Endothelial cell (in vitro differentiated cells): ENCODE measurements at regions not wholly inside any gene's neighbourhood (a gene's known extent, or its start where the extent isn't known, plus 50 kb on each side); places are given as distances from the start of the nearest gene placed in this dataset.

Experiments used
- DNase-seq: peaks from one replicate; pipeline ENCODE4 v3.0.0; 2021; ENCODE audit warnings: low spot score
- H3K27ac Mint-ChIP-seq: one replicate; pipeline ENCODE4 v1.8.0; 2021; ENCODE audit warnings: mixed read lengths, inconsistent platforms; ENCODE audit not compliant: unreplicated experiment
- H3K27me3 Mint-ChIP-seq: one replicate; pipeline ENCODE4 v1.8.0; 2021; ENCODE audit warnings: mild to moderate bottlenecking, moderate library complexity, mixed read lengths, inconsistent platforms; ENCODE audit not compliant: unreplicated experiment
- H3K36me3 Mint-ChIP-seq: one replicate; pipeline ENCODE4 v1.8.0; 2021; ENCODE audit warnings: mild to moderate bottlenecking, low read depth, mixed read lengths, inconsistent platforms; ENCODE audit not compliant: unreplicated experiment
- H3K4me1 Mint-ChIP-seq: one replicate; pipeline ENCODE4 v1.8.0; 2021; ENCODE audit warnings: mild to moderate bottlenecking, mixed read lengths, inconsistent platforms; ENCODE audit not compliant: unreplicated experiment
- H3K4me3 Mint-ChIP-seq: one replicate; pipeline ENCODE4 v1.8.0; 2021; ENCODE audit warnings: mild to moderate bottlenecking, mixed read lengths, inconsistent platforms; ENCODE audit not compliant: unreplicated experiment
- H3K9me3 Mint-ChIP-seq: one replicate; pipeline ENCODE4 v1.8.0; 2021; ENCODE audit warnings: mixed read lengths, inconsistent platforms; ENCODE audit not compliant: unreplicated experiment
- TF ChIP-seq, protein P1 (sequence below): fragments of 200-600 bp; sonication (generic); IDR thresholded peaks from one replicate; pipeline ENCODE4 v1.5.0; 2021; ENCODE audit warnings: antibody characterized with exemption; ENCODE audit not compliant: unreplicated experiment

DNA sequence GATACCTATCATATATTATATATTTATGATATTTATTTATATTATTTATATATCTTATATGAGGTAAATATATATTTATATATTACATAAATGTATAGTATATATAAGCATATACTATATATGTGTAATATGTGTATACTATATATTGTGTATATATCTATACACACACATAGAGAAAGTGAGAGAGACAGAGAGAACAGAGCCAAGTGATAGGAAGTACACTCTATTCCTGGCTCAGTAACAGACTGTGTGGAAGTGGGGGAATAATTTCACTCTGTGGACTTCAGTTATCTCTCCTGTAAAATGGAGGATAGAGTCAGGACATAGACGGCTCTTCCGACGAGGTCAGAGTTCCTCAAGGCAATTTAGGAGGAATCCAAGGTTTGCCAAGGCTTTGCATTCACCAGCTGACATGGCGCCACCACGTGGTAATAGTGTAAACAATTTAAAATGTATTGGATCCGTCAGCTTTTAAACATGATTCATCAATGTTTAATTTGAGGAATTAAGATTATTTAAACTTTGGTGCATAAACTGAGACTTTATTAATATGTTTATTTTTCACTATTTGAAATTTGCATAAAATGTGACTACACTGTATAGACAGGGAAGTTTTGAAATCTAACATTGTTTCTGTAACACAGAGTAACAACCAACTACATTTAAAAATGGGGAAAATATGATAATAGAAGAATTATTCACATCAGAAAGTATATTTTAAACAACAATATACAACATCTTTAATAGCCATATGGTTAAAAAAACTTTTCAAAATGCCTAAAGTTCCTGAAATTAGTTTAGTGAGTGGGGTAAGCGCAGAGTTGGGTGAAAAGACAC lies 75.4 kb upstream of the TMEM244 start:
- TF ChIP-seq, protein P1, sequence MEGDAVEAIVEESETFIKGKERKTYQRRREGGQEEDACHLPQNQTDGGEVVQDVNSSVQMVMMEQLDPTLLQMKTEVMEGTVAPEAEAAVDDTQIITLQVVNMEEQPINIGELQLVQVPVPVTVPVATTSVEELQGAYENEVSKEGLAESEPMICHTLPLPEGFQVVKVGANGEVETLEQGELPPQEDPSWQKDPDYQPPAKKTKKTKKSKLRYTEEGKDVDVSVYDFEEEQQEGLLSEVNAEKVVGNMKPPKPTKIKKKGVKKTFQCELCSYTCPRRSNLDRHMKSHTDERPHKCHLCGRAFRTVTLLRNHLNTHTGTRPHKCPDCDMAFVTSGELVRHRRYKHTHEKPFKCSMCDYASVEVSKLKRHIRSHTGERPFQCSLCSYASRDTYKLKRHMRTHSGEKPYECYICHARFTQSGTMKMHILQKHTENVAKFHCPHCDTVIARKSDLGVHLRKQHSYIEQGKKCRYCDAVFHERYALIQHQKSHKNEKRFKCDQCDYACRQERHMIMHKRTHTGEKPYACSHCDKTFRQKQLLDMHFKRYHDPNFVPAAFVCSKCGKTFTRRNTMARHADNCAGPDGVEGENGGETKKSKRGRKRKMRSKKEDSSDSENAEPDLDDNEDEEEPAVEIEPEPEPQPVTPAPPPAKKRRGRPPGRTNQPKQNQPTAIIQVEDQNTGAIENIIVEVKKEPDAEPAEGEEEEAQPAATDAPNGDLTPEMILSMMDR = peak; percentile 66
- no peaks in the 10 kb centered on the region for H3K9me3 Mint-ChIP-seq
- peak; percentile 60 for DNase-seq
- no peaks in the 10 kb centered on the region for H3K27me3 Mint-ChIP-seq
- no peak overlapping the region for H3K27ac Mint-ChIP-seq
- no peaks in the 10 kb centered on the region for H3K4me1 Mint-ChIP-seq
- H3K4me3 Mint-ChIP-seq = no peak overlapping the region
- H3K36me3 Mint-ChIP-seq = no peaks in the 10 kb centered on the region

DNA sequence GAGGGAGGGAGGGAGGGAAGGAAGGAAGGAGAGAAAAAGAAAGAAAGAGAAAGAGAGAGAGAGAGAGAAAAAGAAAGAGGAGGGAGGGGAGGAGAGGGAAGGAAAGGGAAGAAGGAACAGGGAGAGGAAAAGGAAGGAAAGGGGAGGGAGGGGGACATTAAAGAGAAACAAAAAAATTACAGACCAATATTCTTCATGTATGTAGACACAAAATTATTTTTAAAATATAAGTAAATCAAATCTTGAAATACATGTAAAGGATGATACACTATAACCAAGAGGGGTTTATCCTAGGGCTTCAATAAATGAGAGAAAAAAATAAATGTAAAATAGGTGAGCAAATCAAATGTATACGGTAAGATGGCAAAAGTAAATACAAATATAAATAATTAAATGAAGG lies 71.2 kb upstream of the TMEM244 start:
- no peaks in the 10 kb centered on the region for H3K27me3 Mint-ChIP-seq
- H3K4me1 Mint-ChIP-seq = no peaks in the 10 kb centered on the region
- H3K9me3 Mint-ChIP-seq = no peaks in the 10 kb centered on the region

DNA sequence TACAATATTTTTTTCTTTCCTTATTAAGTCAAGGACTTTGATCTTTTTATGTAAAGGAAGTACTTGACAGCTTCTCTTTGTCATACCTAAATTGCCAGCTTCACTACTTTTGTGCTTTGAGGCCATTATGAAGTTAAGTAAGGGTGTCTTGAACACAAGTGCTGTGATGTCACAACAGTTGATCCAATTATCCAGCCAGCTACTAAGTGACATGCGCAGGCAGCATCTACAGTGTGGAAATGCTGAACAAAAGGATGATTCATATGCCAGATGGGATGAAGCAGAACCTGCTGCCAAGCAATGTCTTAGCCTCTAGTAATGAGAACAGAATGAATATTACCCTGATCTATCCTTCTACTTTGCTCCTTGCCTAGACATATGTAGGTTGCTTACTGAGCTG lies 68.3 kb upstream of the TMEM244 start:
- no peak for DNase-seq
- H3K27me3 Mint-ChIP-seq = no peaks in the 10 kb centered on the region
- no peak overlapping the region for H3K27ac Mint-ChIP-seq
- TF ChIP-seq, protein P1 = no peak
- no peaks in the 10 kb centered on the region for H3K4me1 Mint-ChIP-seq
- H3K36me3 Mint-ChIP-seq = no peaks in the 10 kb centered on the region
- no peak overlapping the region for H3K4me3 Mint-ChIP-seq
- H3K9me3 Mint-ChIP-seq = no peaks in the 10 kb centered on the region

More for the DNA sequence above, 71.2 kb upstream of the TMEM244 start:
- no peak for DNase-seq
- Mint-ChIP-seq H3K4me3 (no peak overlapping the region), H3K27ac (no peak overlapping the region), H3K36me3 (no peaks in the 10 kb centered on the region)
- TF ChIP-seq, protein P1 = no peak

DNA sequence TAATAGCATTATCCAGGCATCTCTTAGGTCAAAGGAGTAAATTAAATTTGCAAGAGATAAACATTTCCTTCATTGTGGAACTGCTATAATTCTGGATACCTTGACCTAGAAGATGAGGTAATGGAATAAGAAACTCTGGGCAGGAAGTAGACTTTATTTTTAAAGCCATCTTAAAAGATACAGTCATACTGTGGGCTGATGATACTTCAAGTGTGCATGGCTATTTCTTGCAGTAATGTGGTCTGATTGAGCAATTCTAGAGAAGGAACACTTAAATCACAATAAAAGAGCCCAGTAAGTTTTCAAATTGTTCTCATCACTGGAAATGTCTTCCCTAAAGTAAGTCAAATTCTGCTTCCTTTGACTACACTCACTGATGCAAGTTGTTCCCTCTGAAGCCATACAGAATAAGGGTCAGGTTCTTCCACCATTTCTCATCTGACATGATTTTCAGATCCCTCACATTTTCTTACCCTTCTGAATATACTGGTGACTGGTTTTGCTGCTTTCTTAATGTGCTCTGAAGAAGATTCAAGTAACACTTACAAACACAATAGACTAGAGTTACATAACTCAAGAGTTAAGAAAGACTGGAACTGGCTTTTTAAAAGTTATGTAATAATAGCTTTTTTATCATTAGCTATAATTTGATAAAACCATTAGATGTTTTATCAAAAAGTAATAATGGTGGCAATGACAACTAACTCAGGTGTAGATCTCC lies 62.6 kb upstream of the TMEM244 start:
- H3K9me3 Mint-ChIP-seq = no peaks in the 10 kb centered on the region

More for the DNA sequence above, 62.6 kb upstream of the TMEM244 start:
- H3K4me3 Mint-ChIP-seq = no peak overlapping the region
- no peak overlapping the region for H3K27ac Mint-ChIP-seq
- H3K4me1 Mint-ChIP-seq = no peaks in the 10 kb centered on the region
- H3K27me3 Mint-ChIP-seq = no peaks in the 10 kb centered on the region
- no peaks in the 10 kb centered on the region for H3K36me3 Mint-ChIP-seq
- TF ChIP-seq, protein P1 = no peak
- no peak for DNase-seq
